ENCODE measurements at regions not wholly inside any gene's neighbourhood (a gene's known extent, or its start where the extent isn't known, plus 50 kb on each side); places are given as distances from the start of the nearest gene placed in this dataset.

GRCh38 chr6:130293800-130294199 lies 71.0 kb upstream of the SAMD3 start:
- Histone ChIP-seq H3K4me2 (ENCODE audit: low read length) (no peak overlapping the region), H2AFZ (ENCODE audit: low read depth, low read length, poor library complexity, severe bottlenecking) (no peak overlapping the region), H3K27me3 (ENCODE audit: insufficient read depth, low read length) (no peaks in the 10 kb centered on the region), H3K4me1 (ENCODE audit: control insufficient read depth in 1 of 2, insufficient read depth in 2 of 2, low read length in 2 of 2) (no peaks in the 10 kb centered on the region), H3K27ac (ENCODE audit: low read depth, low read length) (no peak overlapping the region), H3K79me2 (ENCODE audit: insufficient read depth, low read length) (no peaks in the 10 kb centered on the region), H3K36me3 (ENCODE audit: control insufficient read depth in 1 of 2, insufficient read depth in 2 of 2, low read length in 2 of 2) (no peaks in the 10 kb centered on the region), H3K9me3 (ENCODE audit: control insufficient read depth in 1 of 2, insufficient read depth in 1 of 2, low read depth in 1 of 2, low read length in 2 of 2) (no peaks in the 10 kb centered on the region), H3K9ac (ENCODE audit: low read length) (no peak overlapping the region), H3K9me2 (ENCODE audit: insufficient read depth) (no peaks in the 10 kb centered on the region), H3K4me3 (replicated peaks in 1 of 2; ENCODE audit: low read depth in 1 of 2, low read length in 2 of 2) (no peak overlapping the region), H4K20me1 (ENCODE audit: insufficient read depth) (no peaks in the 10 kb centered on the region)
- peak; percentile 45 for DNase-seq (ENCODE audit: low read depth, low spot score)
- no TSS peak for BruUV-seq (replicated peaks)
- CTCF ChIA-PET = interaction anchor here (0.6 to 1.4 kb wide), 12 partner anchors 11 to 465 kb away, joined by 3 to 21 read pairs (median 4); no protein-coding TSS in a partner anchor
- POLR2A ChIA-PET = interaction anchor here (0.5 kb wide), 1 partner anchor 386 kb away, joined by 3 read pairs; no protein-coding TSS in a partner anchor
- TF ChIP-seq EZH2phosphoT487 (IDR thresholded peaks at IDR 0.05; ENCODE audit: borderline replicate concordance) = no peak
- TF ChIP-seq JUND (IDR thresholded peaks at IDR 0.05) = no peak
- no peak for TF ChIP-seq POLR2A (IDR thresholded peaks at IDR 0.05; ENCODE audit: borderline replicate concordance, extremely low read depth, insufficient read depth, insufficient read length)
- peak; percentile 74 for TF ChIP-seq RAD21 (IDR thresholded peaks at IDR 0.05; ENCODE audit: low read depth)
- TF ChIP-seq ZFX (IDR thresholded peaks at IDR 0.05) = no peak
- TF ChIP-seq, protein P1, sequence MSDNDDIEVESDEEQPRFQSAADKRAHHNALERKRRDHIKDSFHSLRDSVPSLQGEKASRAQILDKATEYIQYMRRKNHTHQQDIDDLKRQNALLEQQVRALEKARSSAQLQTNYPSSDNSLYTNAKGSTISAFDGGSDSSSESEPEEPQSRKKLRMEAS (IDR thresholded peaks at IDR 0.05) = no peak
- TF ChIP-seq CTCF (IDR thresholded peaks at IDR 0.05 in 2 of 3, conservative IDR thresholded peaks at IDR 0.05 in 1 of 3; ENCODE audit: borderline replicate concordance in 1 of 3, insufficient read depth in 1 of 3, low read depth in 2 of 3, low read length in 2 of 3) = peak; percentile 58 to 72 (median 67); a peak in 5 of 6 replicates
- TF ChIP-seq EZH2 (IDR thresholded peaks at IDR 0.05) = no peak
- peak; percentile 19 for TF ChIP-seq YY1 (IDR thresholded peaks at IDR 0.05; ENCODE audit: extremely low read depth, insufficient replicate concordance, low read depth, low read length)
- ATAC-seq = peak; percentile 99
- RAD21 ChIA-PET (ENCODE audit: low non-redundant PET in 1 of 2, low total read pairs in 2 of 2, uncharacterized antibody in 2 of 2, unreplicated experiment in 2 of 2) = interaction anchor here in 1 of 2 experiments (0.6 to 1.4 kb wide), 2 partner anchors 178 to 404 kb away, joined by 5 to 6 read pairs; no protein-coding TSS in a partner anchor
- intact Hi-C loops (cut with micrococcal nuclease) = loop anchor here (1.0 to 5.0 kb wide), 3 partner anchors 405 to 549 kb away; no protein-coding TSS in a partner anchor

Data from HCT116 (cell line).